ENCODE measurements at regions not wholly inside any gene's neighbourhood (a gene's known extent, or its start where the extent isn't known, plus 50 kb on each side); places are given as distances from the start of the nearest gene placed in this dataset.
A peak's percentile ranks its signal among the peaks of the same experiment; 100 is the strongest.

GRCh38 chrX:109873983-109874382, 128.9 kb upstream of the TMEM164 start:
- no peak overlapping the region for H3K27ac Mint-ChIP-seq
- no peak overlapping the region for H3K4me3 Mint-ChIP-seq
- TF ChIP-seq, protein P1, sequence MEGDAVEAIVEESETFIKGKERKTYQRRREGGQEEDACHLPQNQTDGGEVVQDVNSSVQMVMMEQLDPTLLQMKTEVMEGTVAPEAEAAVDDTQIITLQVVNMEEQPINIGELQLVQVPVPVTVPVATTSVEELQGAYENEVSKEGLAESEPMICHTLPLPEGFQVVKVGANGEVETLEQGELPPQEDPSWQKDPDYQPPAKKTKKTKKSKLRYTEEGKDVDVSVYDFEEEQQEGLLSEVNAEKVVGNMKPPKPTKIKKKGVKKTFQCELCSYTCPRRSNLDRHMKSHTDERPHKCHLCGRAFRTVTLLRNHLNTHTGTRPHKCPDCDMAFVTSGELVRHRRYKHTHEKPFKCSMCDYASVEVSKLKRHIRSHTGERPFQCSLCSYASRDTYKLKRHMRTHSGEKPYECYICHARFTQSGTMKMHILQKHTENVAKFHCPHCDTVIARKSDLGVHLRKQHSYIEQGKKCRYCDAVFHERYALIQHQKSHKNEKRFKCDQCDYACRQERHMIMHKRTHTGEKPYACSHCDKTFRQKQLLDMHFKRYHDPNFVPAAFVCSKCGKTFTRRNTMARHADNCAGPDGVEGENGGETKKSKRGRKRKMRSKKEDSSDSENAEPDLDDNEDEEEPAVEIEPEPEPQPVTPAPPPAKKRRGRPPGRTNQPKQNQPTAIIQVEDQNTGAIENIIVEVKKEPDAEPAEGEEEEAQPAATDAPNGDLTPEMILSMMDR (IDR thresholded peaks at IDR 0.05; ENCODE audit: unreplicated experiment in 3 of 3), result no peak
- H3K9me3 Mint-ChIP-seq, result no peaks in the 10 kb centered on the region
- H3K4me1 Mint-ChIP-seq, result peaks cover 3% of the 10 kb centered on the region
- H3K27me3 Mint-ChIP-seq (ENCODE audit: low read depth), result no peaks in the 10 kb centered on the region
- no peaks in the 10 kb centered on the region for H3K36me3 Mint-ChIP-seq (ENCODE audit: low read depth)

- Mint-ChIP-seq H3K4me3 (no peak overlapping the region), H3K9me3 (no peaks in the 10 kb centered on the region), H3K4me1 (peaks cover 5% of the 10 kb centered on the region), H3K27me3 (ENCODE audit: low read depth) (no peaks in the 10 kb centered on the region), H3K36me3 (ENCODE audit: low read depth) (no peaks in the 10 kb centered on the region), H3K27ac (no peak overlapping the region)
- TF ChIP-seq, protein P1 (IDR thresholded peaks at IDR 0.05; ENCODE audit: unreplicated experiment in 3 of 3), result no peak
Measured at GRCh38 chrX:109874548-109874947, 128.4 kb upstream of the TMEM164 start.

DNA sequence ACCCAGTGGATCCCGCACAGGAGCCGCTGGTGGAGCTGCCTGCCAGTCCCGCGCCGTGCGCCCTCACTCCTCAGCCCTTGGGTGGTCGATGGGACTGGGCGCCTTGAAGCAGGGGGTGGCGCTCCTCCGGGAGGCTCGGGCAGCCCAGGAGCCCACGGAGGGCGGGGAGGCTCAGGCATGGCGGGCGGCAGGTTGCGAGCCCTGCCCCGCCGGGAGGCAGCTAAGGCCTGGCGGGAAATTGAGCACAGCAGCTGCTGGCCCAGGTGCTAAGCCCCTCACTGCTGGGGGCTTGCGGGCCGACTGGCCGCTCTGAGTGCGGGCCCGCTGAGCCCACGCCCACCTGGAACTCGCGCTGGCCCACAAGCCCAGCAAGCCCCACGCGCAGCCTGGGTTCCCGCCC, 127.1 kb upstream of the TMEM164 start:
- Mint-ChIP-seq H3K36me3 (ENCODE audit: low read depth) (no peaks in the 10 kb centered on the region), H3K4me3 (no peak overlapping the region), H3K4me1 (peaks cover 10% of the 10 kb centered on the region), H3K27ac (no peak overlapping the region), H3K9me3 (no peaks in the 10 kb centered on the region), H3K27me3 (ENCODE audit: low read depth) (no peaks in the 10 kb centered on the region)
- TF ChIP-seq, protein P1 (IDR thresholded peaks at IDR 0.05; ENCODE audit: unreplicated experiment in 3 of 3), result no peak

GRCh38 chrX:109878236-109878635, 124.7 kb upstream of the TMEM164 start:
- H3K27me3 Mint-ChIP-seq (ENCODE audit: low read depth), result no peaks in the 10 kb centered on the region
- H3K4me3 Mint-ChIP-seq, result no peak overlapping the region
- no peaks in the 10 kb centered on the region for H3K9me3 Mint-ChIP-seq
- H3K36me3 Mint-ChIP-seq (ENCODE audit: low read depth), result no peaks in the 10 kb centered on the region
- TF ChIP-seq, protein P1 (IDR thresholded peaks at IDR 0.05; ENCODE audit: unreplicated experiment in 3 of 3), result no peak
- H3K27ac Mint-ChIP-seq, result no peak overlapping the region
- H3K4me1 Mint-ChIP-seq, result peaks cover 10% of the 10 kb centered on the region

DNA sequence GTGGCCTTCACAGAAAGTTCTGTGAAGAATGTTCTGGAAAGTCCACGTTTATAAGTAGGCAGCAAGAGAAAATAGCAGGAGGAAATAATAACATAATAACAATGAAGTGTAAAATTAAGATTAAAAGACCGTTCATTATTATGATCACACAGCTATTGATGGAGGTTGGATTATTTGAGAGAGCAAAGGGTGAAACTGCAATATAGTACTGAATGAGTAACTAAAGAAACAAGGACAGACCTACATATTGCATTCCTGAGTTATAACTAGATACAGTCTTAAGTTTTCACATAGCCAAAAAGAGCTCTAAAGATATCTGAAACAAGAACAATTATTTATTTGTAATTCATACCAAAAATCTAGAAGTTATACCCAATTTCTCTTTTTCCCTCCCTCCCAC, 122.9 kb upstream of the TMEM164 start:
- H3K4me3 Mint-ChIP-seq, result no peak overlapping the region
- no peaks in the 10 kb centered on the region for H3K27me3 Mint-ChIP-seq (ENCODE audit: low read depth)
- TF ChIP-seq, protein P1 (IDR thresholded peaks at IDR 0.05; ENCODE audit: unreplicated experiment in 3 of 3), result no peak
- H3K4me1 Mint-ChIP-seq, result peaks cover 10% of the 10 kb centered on the region
- peak overlapping the region; percentile 34 to 69 (median 60) for H3K27ac Mint-ChIP-seq
- no peaks in the 10 kb centered on the region for H3K36me3 Mint-ChIP-seq (ENCODE audit: low read depth)
- no peaks in the 10 kb centered on the region for H3K9me3 Mint-ChIP-seq

DNA sequence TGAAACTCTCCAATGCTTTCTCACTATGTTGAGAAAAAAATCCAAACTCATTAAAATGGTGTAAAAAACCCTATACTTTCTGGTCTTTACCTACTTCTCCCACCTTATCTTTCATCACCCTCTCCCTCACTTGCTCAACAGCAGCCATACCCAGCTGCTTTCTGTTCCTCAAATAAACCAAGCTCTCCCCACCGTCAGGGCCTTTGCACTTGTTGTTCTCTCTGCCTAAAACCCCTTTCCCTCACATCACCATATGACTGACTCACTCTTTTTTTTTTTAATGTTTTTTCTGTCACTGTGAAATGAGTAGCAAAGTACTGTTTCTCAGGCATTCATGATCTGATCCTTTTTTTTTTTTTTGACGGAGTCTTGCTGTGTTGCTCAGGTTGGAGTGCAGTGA, 122.3 kb upstream of the TMEM164 start:
- peaks cover 10% of the 10 kb centered on the region for H3K4me1 Mint-ChIP-seq
- no peaks in the 10 kb centered on the region for H3K9me3 Mint-ChIP-seq
- TF ChIP-seq, protein P1 (IDR thresholded peaks at IDR 0.05; ENCODE audit: unreplicated experiment in 3 of 3), result no peak
- H3K4me3 Mint-ChIP-seq, result no peak overlapping the region
- peak overlapping the region; percentile 34 to 69 (median 60) for H3K27ac Mint-ChIP-seq
- no peaks in the 10 kb centered on the region for H3K27me3 Mint-ChIP-seq (ENCODE audit: low read depth)
- no peaks in the 10 kb centered on the region for H3K36me3 Mint-ChIP-seq (ENCODE audit: low read depth)

Measured in nephron (organoid).